ENCODE measurements at regions not wholly inside any gene's neighbourhood (a gene's known extent, or its start where the extent isn't known, plus 50 kb on each side); places are given as distances from the start of the nearest gene placed in this dataset.

DNA sequence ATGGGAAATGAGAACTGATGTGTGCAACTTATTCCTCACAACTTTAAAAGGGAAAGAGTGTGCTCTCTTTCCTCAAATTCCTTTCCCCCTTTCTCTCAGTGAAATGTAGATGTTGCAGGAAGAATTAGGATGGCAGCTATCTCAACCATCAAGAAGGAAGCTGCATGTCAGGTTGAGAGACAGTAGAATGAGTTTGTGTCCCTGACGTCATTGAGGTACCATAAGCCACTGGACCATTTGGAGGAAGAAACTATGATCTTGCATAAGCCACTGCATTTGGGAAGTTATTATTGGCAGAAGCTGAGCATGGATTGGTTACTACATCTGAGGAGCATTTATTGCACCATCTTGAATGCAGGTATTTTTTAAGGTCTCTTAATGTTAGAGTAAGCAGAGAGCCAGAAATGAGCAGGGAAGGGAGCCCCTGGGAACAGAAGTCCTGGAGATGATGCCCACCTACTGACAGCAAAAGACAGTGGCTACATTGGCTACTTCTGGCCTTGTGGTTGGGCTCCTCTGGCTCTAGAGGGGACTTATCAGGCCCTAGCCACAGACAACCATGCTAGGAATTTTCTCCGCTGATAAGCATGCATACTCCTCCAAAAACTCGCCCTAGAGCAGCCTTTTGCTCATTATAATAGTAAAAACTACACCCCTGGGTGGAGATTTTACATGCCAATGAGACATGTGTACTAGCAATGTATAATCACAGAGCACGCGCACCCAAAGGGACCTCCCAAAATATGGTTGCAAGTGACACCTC lies 249.0 kb upstream of the SALL1 start:
- no peak overlapping the region for H3K27ac ChIP-seq (ENCODE audit: low read depth in 1 of 2, low read length in 1 of 2)
- TF ChIP-seq, protein P1, sequence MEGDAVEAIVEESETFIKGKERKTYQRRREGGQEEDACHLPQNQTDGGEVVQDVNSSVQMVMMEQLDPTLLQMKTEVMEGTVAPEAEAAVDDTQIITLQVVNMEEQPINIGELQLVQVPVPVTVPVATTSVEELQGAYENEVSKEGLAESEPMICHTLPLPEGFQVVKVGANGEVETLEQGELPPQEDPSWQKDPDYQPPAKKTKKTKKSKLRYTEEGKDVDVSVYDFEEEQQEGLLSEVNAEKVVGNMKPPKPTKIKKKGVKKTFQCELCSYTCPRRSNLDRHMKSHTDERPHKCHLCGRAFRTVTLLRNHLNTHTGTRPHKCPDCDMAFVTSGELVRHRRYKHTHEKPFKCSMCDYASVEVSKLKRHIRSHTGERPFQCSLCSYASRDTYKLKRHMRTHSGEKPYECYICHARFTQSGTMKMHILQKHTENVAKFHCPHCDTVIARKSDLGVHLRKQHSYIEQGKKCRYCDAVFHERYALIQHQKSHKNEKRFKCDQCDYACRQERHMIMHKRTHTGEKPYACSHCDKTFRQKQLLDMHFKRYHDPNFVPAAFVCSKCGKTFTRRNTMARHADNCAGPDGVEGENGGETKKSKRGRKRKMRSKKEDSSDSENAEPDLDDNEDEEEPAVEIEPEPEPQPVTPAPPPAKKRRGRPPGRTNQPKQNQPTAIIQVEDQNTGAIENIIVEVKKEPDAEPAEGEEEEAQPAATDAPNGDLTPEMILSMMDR (IDR thresholded peaks at IDR 0.05; ENCODE audit: control extremely low read depth, extremely low read depth): no peak
- no peak for DNase-seq
- H3K36me3 ChIP-seq (ENCODE audit: control insufficient read depth in 4 of 4, insufficient read depth in 4 of 4, low read length in 4 of 4): no peaks in the 10 kb centered on the region
- H3K9me3 ChIP-seq (ENCODE audit: control insufficient read depth in 4 of 4, insufficient read depth in 3 of 4, low read length in 3 of 4): no peaks in the 10 kb centered on the region
- H3K4me3 ChIP-seq: no peak overlapping the region
- peaks cover 0 to 3% (median 0%) of the 10 kb centered on the region in 3 donors for H3K27me3 ChIP-seq (ENCODE audit: control insufficient read depth in 3 of 3, insufficient read depth in 3 of 3, low read length in 2 of 3)
- no peaks in the 10 kb centered on the region for H3K4me1 ChIP-seq (ENCODE audit: control insufficient read depth in 5 of 5, insufficient read depth in 5 of 5, low read length in 5 of 5)
- ATAC-seq (ENCODE audit: insufficient read depth, low FRiP score): no peak
- 82 to 84% methylated on average over 5 of the region's 5 CpGs for WGBS, 2 donors
- no peak overlapping the region for H3K9ac ChIP-seq (ENCODE audit: insufficient read depth in 1 of 2, low read length in 2 of 2)

DNA sequence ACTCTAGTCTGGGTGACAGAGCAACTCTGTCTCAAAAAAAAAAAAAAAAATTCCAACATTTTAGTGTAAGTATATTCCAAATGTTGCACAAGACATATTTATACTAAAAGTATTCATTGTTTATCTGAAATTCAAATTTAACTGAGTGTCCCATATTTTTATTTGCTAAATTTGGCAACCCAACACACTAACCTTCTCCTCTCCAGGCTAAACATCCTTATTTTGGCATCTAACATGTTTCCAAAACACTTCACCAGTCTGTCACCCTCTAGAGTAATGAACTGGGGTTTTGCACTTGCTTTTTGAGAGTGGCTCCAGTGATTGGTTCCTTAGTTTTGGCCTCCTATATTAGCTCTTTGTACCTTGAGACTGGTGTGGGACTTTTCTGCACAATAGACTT lies 243.4 kb upstream of the SALL1 start:
- DNase-seq: peak in 2 of 3 donors; percentile 11 to 28
- TF ChIP-seq, protein P1 (IDR thresholded peaks at IDR 0.05; ENCODE audit: control extremely low read depth, extremely low read depth): no peak
- H3K9me3 ChIP-seq (ENCODE audit: control insufficient read depth in 4 of 4, insufficient read depth in 3 of 4, low read length in 3 of 4): peaks cover 0 to 4% (median 0%) of the 10 kb centered on the region in 4 donors
- no peaks in the 10 kb centered on the region for H3K4me1 ChIP-seq (ENCODE audit: control insufficient read depth in 5 of 5, insufficient read depth in 5 of 5, low read length in 5 of 5)
- ATAC-seq (ENCODE audit: insufficient read depth, low FRiP score): no peak
- H3K4me3 ChIP-seq: no peak overlapping the region
- no peak overlapping the region for H3K9ac ChIP-seq (ENCODE audit: insufficient read depth in 1 of 2, low read length in 2 of 2)
- no peaks in the 10 kb centered on the region for H3K36me3 ChIP-seq (ENCODE audit: control insufficient read depth in 4 of 4, insufficient read depth in 4 of 4, low read length in 4 of 4)
- H3K27me3 ChIP-seq (ENCODE audit: control insufficient read depth in 3 of 3, insufficient read depth in 3 of 3, low read length in 2 of 3): peaks cover 3 to 4% (median 3%) of the 10 kb centered on the region in 3 donors
- H3K27ac ChIP-seq (ENCODE audit: low read depth in 1 of 2, low read length in 1 of 2): no peak overlapping the region

DNA sequence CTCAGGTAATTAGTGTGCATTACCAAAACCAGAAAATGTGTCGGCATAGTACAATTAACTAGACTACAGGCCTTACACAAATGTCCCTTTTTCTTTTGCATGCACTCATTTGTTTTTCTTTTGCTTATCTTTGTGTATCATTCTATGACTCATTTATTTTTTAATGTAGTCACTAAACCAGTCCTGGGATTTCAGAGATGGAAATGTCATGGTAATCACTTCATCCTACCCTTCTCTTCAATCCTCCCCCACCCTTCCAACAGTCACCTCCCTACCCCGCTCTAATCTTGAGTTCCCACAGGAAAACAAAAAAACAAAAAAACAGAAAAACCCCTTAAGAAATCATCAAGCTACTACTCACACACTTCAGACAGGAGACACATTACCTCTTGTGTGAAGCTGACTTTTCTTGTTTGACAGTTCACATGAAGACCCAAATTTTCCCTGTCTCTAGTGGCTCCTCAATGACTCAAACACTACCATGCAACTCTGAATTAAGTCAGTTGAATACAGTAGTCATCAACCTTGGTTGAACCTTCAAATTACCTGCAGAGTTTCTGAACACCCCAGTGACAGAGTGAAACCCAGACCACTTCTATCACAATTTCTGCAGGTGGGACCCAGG lies 242.4 kb upstream of the SALL1 start:
- Histone ChIP-seq H3K4me1 (ENCODE audit: control insufficient read depth in 5 of 5, insufficient read depth in 5 of 5, low read length in 5 of 5) (no peaks in the 10 kb centered on the region), H3K4me3 (no peak overlapping the region), H3K9ac (ENCODE audit: insufficient read depth in 1 of 2, low read length in 2 of 2) (no peak overlapping the region), H3K36me3 (ENCODE audit: control insufficient read depth in 4 of 4, insufficient read depth in 4 of 4, low read length in 4 of 4) (no peaks in the 10 kb centered on the region), H3K9me3 (ENCODE audit: control insufficient read depth in 4 of 4, insufficient read depth in 3 of 4, low read length in 3 of 4) (peaks cover 0 to 10% (median under 1%) of the 10 kb centered on the region in 4 donors), H3K27me3 (ENCODE audit: control insufficient read depth in 3 of 3, insufficient read depth in 3 of 3, low read length in 2 of 3) (peaks cover 3 to 4% (median 3%) of the 10 kb centered on the region in 3 donors), H3K27ac (ENCODE audit: low read depth in 1 of 2, low read length in 1 of 2) (no peak overlapping the region)
- 90 to 93% methylated on average over 2 of the region's 2 CpGs for WGBS, 2 donors
- TF ChIP-seq, protein P1 (IDR thresholded peaks at IDR 0.05; ENCODE audit: control extremely low read depth, extremely low read depth): no peak
- DNase-seq (no peak), ATAC-seq (ENCODE audit: insufficient read depth, low FRiP score) (no peak)

Measured in lung (tissue), 11 donors.